ENCODE measurements at regions not wholly inside any gene's neighbourhood (a gene's known extent, or its start where the extent isn't known, plus 50 kb on each side); places are given as distances from the start of the nearest gene placed in this dataset.
"Not testable (repeated sequence)": the region's sequence is repeated elsewhere in the genome, so short reads cannot be mapped to it uniquely, and the experiment has no call there.

DNA sequence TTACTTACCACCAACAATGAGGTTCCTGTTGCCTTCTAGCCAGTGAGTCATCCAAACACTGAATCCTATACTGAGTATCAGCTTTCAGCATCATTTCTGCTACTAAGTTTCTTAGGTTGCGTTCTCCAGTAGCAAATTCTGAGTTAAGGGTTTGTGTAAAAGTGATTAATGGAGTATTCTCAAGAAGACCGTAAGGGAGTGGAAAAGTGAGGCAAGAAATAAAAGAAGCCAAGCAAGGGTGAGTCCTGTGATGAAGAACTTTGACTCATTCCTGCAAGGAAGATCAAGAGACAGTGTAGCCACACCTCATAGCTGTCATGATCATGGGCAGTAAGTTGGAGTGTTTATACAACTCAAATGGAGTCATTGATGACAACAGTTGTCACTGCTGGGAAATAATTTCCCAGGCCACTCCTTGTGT lies 446.2 kb downstream of the RAPGEF2 start:
- H3K4me1 Mint-ChIP-seq (ENCODE audit: low read depth), result no peaks in the 10 kb centered on the region
- DNase-seq (ENCODE audit: low spot score), result no peak
- no peak overlapping the region for H3K27ac Mint-ChIP-seq
- no peaks in the 10 kb centered on the region for H3K36me3 Mint-ChIP-seq (ENCODE audit: low read depth)
- no peaks in the 10 kb centered on the region for H3K27me3 Mint-ChIP-seq (ENCODE audit: insufficient read depth)
- H3K9me3 Mint-ChIP-seq, result no peaks in the 10 kb centered on the region
- no peak overlapping the region for H3K4me3 Mint-ChIP-seq
- intact Hi-C loops (cut with micrococcal nuclease), result no loop called here

DNA sequence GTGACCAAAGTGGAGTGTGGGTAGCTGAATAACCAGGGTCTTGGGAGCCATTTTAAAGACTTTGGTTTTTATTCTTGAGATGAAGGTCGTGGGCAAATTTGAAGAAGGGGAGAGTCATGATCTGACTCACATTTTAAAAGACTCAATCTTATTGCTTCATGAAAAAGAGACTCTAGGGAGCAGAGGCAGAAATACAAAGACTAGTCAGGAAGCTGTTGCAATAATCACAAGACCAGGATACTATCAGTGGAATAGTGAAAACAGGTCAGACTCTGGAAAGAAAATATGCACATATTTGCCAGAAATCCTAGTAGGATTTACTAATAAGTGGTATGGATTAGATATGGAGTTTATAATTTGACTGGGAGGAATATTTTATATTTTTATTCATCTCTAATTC lies 448.4 kb downstream of the RAPGEF2 start:
- no peak for DNase-seq (ENCODE audit: low spot score)
- no peaks in the 10 kb centered on the region for H3K9me3 Mint-ChIP-seq
- H3K27ac Mint-ChIP-seq, result no peak overlapping the region
- H3K36me3 Mint-ChIP-seq (ENCODE audit: low read depth), result no peaks in the 10 kb centered on the region
- H3K27me3 Mint-ChIP-seq (ENCODE audit: insufficient read depth), result no peaks in the 10 kb centered on the region
- no peak overlapping the region for H3K4me3 Mint-ChIP-seq
- H3K4me1 Mint-ChIP-seq (ENCODE audit: low read depth), result no peaks in the 10 kb centered on the region
- intact Hi-C loops (cut with micrococcal nuclease), result no loop called here

DNA sequence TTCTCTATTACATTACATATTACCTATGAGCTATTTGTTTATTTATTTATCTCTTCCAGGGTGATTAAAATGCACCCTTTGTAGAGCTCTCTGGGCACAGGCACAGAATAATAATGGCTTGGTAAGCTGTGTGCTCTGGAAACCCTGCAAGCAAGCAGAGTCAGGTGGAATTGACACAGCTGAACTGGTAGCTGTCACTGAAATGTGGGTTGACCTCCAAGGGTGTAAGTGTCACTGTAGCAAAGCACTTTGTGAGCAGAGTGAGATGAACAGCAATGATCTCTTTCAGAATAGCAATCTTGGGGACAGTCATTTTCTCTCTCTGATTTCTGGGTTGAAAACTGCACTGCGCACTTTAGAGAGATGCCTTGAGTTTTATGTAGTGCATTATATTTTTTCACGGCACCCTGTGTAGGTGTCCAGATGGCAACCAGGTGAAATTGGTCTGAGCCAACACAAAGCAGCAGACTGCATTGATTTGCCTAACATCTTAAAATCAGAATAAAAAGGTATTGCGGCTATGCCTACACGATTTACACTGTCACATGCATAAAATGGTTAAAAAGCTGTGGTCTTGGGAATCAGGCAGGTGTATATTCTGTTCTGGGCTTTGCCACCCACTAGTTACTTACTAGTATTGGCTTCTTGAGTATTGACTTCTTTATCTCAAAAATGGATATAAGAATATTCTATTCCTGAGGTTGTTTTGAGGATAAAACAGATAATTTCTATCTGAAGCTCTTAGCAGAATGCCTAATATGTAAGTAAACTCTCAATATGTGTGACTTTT lies 450.3 kb downstream of the RAPGEF2 start:
- intact Hi-C loops (cut with micrococcal nuclease), result no loop called here
- Mint-ChIP-seq H3K4me1 (ENCODE audit: low read depth) (no peaks in the 10 kb centered on the region), H3K4me3 (no peak overlapping the region), H3K27me3 (ENCODE audit: insufficient read depth) (no peaks in the 10 kb centered on the region), H3K27ac (no peak overlapping the region), H3K9me3 (no peaks in the 10 kb centered on the region), H3K36me3 (ENCODE audit: low read depth) (no peaks in the 10 kb centered on the region)
- DNase-seq (ENCODE audit: low spot score), result no peak

DNA sequence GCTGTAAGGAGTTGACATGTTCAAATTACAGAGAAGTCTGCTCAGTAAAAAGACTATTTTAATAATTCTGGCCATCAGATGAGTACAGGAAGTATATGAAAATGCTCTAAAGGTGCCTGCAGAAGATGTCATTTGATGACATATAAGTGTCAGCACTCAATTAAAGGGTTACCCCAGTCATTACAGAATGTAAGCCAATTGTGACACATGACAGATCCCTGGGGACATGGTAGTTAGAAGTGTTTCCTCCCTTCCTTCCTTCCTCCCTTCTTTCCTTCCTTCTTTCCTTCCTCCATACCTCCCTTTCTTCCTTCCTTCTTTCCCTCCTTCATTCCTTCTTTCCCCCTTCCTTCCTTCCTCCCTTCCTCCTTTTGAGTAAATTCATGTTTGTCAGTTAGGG lies 453.0 kb downstream of the RAPGEF2 start:
- H3K4me3 Mint-ChIP-seq, result no peak overlapping the region
- H3K36me3 Mint-ChIP-seq (ENCODE audit: low read depth), result no peaks in the 10 kb centered on the region
- DNase-seq (ENCODE audit: low spot score), result no peak
- H3K9me3 Mint-ChIP-seq, result no peaks in the 10 kb centered on the region
- no peak overlapping the region for H3K27ac Mint-ChIP-seq
- intact Hi-C loops (cut with micrococcal nuclease), result no loop called here
- no peaks in the 10 kb centered on the region for H3K4me1 Mint-ChIP-seq (ENCODE audit: low read depth)
- no peaks in the 10 kb centered on the region for H3K27me3 Mint-ChIP-seq (ENCODE audit: insufficient read depth)

DNA sequence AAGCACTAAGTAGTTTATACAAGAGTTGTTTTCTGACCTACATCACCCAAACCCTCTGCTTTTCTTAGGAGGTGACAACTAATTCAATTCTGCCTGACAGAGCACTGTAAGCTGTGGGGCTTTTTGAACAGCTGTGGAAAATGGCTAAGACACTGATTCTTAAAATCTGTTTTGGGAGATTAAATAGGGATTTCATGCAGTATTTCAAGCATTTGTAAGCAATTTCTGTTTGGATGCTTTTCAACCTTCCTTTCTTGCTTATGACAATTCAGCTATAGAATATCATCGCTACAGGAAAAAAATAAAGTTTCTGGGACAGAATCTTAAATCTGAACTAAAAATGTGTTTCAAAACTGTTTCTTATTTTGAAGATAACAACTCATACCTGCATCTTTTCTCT lies 459.5 kb downstream of the RAPGEF2 start:
- no peaks in the 10 kb centered on the region for H3K4me1 Mint-ChIP-seq (ENCODE audit: low read depth)
- no peak overlapping the region for H3K4me3 Mint-ChIP-seq
- H3K27ac Mint-ChIP-seq, result no peak overlapping the region
- no peak for DNase-seq (ENCODE audit: low spot score)
- no peaks in the 10 kb centered on the region for H3K9me3 Mint-ChIP-seq
- intact Hi-C loops (cut with micrococcal nuclease), result no loop called here
- H3K36me3 Mint-ChIP-seq (ENCODE audit: low read depth), result no peaks in the 10 kb centered on the region
- no peaks in the 10 kb centered on the region for H3K27me3 Mint-ChIP-seq (ENCODE audit: insufficient read depth)

DNA sequence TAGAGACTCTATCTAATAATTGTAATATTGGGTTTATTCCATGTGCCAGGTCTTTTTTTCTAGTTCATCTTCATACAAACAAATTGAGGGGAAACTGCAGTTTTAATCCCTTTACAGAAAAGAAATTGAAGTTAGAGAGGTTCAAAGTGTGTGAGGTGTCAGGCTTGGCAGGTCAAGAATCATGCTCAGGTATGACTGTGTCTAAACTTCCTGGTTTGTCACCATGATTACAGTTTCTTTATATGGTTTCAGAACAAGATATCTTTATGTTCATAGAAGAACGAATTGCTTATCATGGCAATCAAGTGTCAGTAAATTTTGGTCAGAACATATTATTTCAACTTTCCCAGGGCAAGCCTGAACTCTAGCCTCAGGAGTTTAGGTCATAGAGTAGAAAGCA lies 460.4 kb downstream of the RAPGEF2 start:
- no peak for DNase-seq (ENCODE audit: low spot score)
- Mint-ChIP-seq H3K27me3 (ENCODE audit: insufficient read depth) (no peaks in the 10 kb centered on the region), H3K9me3 (no peaks in the 10 kb centered on the region), H3K27ac (no peak overlapping the region), H3K4me3 (no peak overlapping the region), H3K36me3 (ENCODE audit: low read depth) (no peaks in the 10 kb centered on the region), H3K4me1 (ENCODE audit: low read depth) (no peaks in the 10 kb centered on the region)
- intact Hi-C loops (cut with micrococcal nuclease), result no loop called here

DNA sequence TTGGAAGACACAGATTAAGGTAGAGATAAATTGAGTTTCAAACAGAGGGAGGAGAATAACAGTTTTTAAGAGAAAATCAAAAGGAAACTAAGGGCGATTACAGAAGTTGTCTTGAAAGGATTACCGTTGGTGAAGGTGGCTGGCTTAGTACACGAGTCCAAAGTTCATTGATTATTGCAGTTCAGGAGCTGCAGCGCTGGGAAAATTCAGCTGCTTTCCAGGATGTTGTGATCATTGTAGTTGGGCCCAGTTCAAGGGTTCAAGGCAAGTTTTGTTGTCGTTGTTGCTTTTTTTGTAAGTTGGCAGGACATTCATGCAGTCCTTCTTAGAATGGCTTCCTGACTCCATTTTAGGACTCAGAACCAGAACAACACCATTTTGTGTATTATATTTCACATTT lies 461.7 kb downstream of the RAPGEF2 start:
- no peak for DNase-seq (ENCODE audit: low spot score)
- Mint-ChIP-seq H3K36me3 (ENCODE audit: low read depth) (no peaks in the 10 kb centered on the region), H3K27me3 (ENCODE audit: insufficient read depth) (no peaks in the 10 kb centered on the region), H3K4me1 (ENCODE audit: low read depth) (no peaks in the 10 kb centered on the region), H3K27ac (no peak overlapping the region), H3K9me3 (no peaks in the 10 kb centered on the region), H3K4me3 (no peak overlapping the region)
- intact Hi-C loops (cut with micrococcal nuclease), result no loop called here

DNA sequence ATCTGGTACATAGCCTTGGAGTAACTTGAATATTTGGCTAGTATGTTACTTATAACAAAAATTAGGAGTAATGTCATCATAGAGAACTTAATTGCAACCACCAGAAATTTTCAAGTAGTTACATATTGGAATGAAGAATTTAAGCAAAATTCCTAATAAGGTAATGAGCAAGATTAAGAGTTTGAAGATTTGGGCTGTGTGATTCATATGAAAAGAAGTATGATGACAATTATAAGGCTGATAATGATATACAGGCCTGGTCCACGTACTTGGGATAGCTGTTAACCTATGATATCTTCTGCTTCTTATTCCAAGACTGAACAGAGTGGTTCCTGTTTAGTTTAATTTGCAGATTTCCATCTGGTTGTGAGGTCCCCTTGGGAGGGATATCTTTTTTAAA lies 463.9 kb downstream of the RAPGEF2 start:
- Mint-ChIP-seq H3K4me1 (ENCODE audit: low read depth) (no peaks in the 10 kb centered on the region), H3K9me3 (peaks cover 20% of the 10 kb centered on the region), H3K27me3 (ENCODE audit: insufficient read depth) (no peaks in the 10 kb centered on the region), H3K4me3 (no peak overlapping the region), H3K27ac (no peak overlapping the region), H3K36me3 (ENCODE audit: low read depth) (no peaks in the 10 kb centered on the region)
- DNase-seq (ENCODE audit: low spot score), result no peak
- intact Hi-C loops (cut with micrococcal nuclease), result no loop called here

DNA sequence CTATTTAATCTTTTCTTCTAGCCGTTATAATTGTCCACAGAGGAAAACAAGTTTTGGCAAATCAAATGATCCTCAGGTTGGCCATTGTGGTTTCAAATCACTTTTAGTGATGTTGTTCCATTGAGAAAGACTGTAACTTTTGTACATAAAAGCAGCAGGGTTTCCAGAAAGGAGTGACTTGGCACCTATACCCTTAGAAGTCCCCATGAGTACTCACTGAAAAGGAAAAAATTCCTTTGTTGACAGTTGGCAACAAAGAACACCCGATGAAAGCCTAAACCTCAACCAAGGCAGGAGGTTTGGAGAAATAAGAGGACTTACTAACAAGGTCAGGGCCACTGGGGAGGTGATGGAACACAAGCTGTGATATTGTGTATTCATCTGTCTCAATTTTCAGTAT lies 474.4 kb downstream of the RAPGEF2 start:
- Mint-ChIP-seq H3K27me3 (ENCODE audit: insufficient read depth) (no peaks in the 10 kb centered on the region), H3K4me1 (ENCODE audit: low read depth) (no peaks in the 10 kb centered on the region), H3K9me3 (no peaks in the 10 kb centered on the region), H3K27ac (no peak overlapping the region), H3K4me3 (no peak overlapping the region), H3K36me3 (ENCODE audit: low read depth) (no peaks in the 10 kb centered on the region)
- DNase-seq (ENCODE audit: low spot score), result no peak
- intact Hi-C loops (cut with micrococcal nuclease), result no loop called here

DNA sequence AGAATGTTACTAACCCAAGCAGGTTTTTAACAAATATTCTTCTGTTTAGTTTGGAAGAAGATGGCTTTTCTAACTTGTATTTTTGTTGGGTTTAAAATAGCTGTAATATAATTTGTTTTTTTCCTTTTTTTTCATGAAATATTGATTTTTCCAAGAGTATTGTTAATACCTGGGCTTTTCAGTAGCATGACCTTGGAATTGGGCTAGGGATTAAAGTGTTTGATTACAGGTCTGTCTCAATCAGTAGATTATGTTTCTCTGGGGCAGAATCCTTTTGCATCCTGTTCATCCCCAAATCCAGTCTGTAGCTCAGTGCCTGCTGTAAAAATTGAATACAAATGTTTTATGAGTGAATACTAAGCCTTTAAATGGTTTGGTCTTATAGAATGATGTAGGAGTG lies 479.8 kb downstream of the RAPGEF2 start:
- intact Hi-C loops (cut with micrococcal nuclease), result no loop called here
- peaks cover 9% of the 10 kb centered on the region for H3K9me3 Mint-ChIP-seq
- no peaks in the 10 kb centered on the region for H3K4me1 Mint-ChIP-seq (ENCODE audit: low read depth)
- DNase-seq (ENCODE audit: low spot score), result no peak
- no peak overlapping the region for H3K27ac Mint-ChIP-seq
- H3K36me3 Mint-ChIP-seq (ENCODE audit: low read depth), result no peaks in the 10 kb centered on the region
- H3K4me3 Mint-ChIP-seq, result no peak overlapping the region
- H3K27me3 Mint-ChIP-seq (ENCODE audit: insufficient read depth), result no peaks in the 10 kb centered on the region

DNA sequence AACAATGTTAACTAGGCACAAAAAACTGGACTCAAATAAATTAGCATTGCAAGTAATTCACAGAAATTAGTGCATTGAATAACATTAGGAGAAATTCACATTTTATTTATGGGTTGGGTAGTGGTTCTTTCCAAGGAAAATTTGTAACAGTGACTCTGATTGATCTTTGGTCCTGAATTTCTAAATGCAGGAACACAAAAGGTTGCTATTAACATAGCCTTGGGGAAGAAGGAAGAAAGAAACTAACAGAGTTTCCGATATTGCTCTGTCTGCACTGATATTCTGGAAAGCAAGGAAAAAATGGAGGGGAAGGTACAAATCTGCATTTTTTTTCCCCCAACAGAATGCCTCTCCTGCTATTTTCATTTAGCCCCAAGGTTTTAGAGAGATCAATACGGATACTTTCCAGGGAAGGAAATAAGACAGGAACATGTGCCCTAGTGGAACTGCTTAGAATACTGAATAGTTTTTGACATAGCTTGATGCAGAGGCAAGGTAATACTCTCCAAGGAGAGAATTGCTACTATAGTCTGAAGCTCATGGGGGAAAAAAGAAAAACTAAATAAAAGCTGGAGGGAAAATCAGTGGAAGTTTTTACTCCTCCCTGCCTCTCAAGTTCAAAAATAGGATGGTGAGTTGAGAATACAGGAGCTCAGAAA lies 490.1 kb downstream of the RAPGEF2 start:
- DNase-seq (ENCODE audit: low spot score), result no peak
- Mint-ChIP-seq H3K4me3 (no peak overlapping the region), H3K36me3 (ENCODE audit: low read depth) (no peaks in the 10 kb centered on the region), H3K27me3 (ENCODE audit: insufficient read depth) (no peaks in the 10 kb centered on the region), H3K4me1 (ENCODE audit: low read depth) (no peaks in the 10 kb centered on the region), H3K9me3 (no peaks in the 10 kb centered on the region), H3K27ac (no peak overlapping the region)
- intact Hi-C loops (cut with micrococcal nuclease), result no loop called here

DNA sequence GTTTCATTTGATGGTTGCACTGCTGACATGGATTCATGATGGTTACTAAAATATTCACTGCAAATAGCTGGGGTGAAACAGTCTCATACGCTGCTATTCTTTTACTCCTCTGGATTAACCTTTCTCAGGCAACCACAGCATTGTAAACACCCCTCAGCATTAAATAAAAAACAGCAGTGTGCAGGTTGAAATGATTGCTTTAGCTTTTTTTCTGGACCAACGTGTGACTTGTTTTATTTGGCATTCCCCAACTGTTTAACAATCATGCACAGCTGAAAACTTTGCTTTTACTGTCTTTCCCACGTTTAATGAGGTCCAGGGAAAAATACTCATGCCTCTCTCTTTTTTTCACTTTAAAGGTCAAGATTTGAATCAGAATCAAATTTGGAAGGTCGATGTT lies 490.8 kb downstream of the RAPGEF2 start:
- no peaks in the 10 kb centered on the region for H3K27me3 Mint-ChIP-seq (ENCODE audit: insufficient read depth)
- H3K27ac Mint-ChIP-seq, result no peak overlapping the region
- no peaks in the 10 kb centered on the region for H3K9me3 Mint-ChIP-seq
- intact Hi-C loops (cut with micrococcal nuclease), result no loop called here
- no peak for DNase-seq (ENCODE audit: low spot score)
- no peak overlapping the region for H3K4me3 Mint-ChIP-seq
- H3K36me3 Mint-ChIP-seq (ENCODE audit: low read depth), result no peaks in the 10 kb centered on the region
- no peaks in the 10 kb centered on the region for H3K4me1 Mint-ChIP-seq (ENCODE audit: low read depth)

DNA sequence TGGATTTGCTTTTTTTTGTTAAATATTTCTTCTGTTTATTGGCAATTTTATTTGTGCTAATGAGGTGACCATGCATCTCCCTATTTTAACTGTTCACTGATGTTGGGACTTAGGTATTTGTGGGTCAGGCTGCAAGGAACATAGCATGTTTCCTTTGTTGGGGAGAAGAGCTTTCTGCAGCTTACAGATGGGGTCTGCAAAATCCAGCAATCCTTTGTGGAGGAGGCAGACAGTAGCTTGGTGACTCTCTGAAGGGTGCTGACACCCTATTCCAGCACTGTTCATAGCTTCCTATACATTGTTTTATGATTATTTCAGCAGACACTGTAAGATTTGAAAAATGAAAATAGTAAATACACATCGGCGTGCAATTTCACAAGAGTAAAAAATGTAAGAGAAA lies 491.7 kb downstream of the RAPGEF2 start:
- Mint-ChIP-seq H3K36me3 (ENCODE audit: low read depth) (no peaks in the 10 kb centered on the region), H3K4me3 (no peak overlapping the region), H3K27me3 (ENCODE audit: insufficient read depth) (no peaks in the 10 kb centered on the region), H3K4me1 (ENCODE audit: low read depth) (no peaks in the 10 kb centered on the region), H3K27ac (no peak overlapping the region), H3K9me3 (no peaks in the 10 kb centered on the region)
- intact Hi-C loops (cut with micrococcal nuclease), result no loop called here
- DNase-seq (ENCODE audit: low spot score), result no peak

DNA sequence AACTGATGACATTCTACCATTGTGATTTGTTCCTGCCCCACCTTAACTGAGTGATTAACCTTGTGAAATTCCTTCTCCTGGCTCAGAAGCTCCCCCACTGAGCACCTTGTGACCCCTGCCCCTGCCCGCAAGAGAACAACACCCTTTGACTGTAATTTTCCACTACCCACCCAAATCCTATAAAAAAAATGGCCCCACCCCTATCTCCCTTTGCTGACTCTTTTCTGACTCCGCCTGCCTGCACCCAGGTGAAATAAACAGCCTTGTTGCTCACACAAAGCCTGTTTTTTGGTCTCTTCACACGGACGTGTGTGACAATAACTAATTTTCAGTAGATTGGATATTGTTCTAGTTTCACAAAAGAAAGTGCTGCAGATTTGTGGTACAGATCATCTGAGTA lies 492.2 kb downstream of the RAPGEF2 start:
- H3K36me3 Mint-ChIP-seq (ENCODE audit: low read depth); H3K27me3 Mint-ChIP-seq (ENCODE audit: insufficient read depth); DNase-seq (ENCODE audit: low spot score); H3K4me3 Mint-ChIP-seq; intact Hi-C loops (cut with micrococcal nuclease); H3K27ac Mint-ChIP-seq; H3K9me3 Mint-ChIP-seq; H3K4me1 Mint-ChIP-seq (ENCODE audit: low read depth): not testable (repeated sequence)

Measured in activated T-helper 1 cell treated with anti-CD3 and anti-CD28 coated beads, Interleukin-12 subunit alpha, Interleukin-12 subunit beta, Interleukin-2, Interleukin-4 antibody, amounts not matched to agents 30 ng/mL and 10 ng/mL and 1 ng/mL, durations not matched to agents 14 hours and 24 hours and 36 hours (primary cell).